H9 (cell line): ENCODE measurements at regions not wholly inside any gene's neighbourhood (a gene's known extent, or its start where the extent isn't known, plus 50 kb on each side); places are given as distances from the start of the nearest gene placed in this dataset.

Source experiments
- DNase-seq: peaks from one replicate; pipeline ENCODE4 v3.0.0-alpha.2; 2017
- H2AFZ ChIP-seq: one replicate; pipeline ENCODE4 v1.6.1; 2013; ENCODE audit warnings: mild to moderate bottlenecking, low read length, control low read depth, moderate library complexity
- H2AK5ac ChIP-seq: 2 replicates; pipeline ENCODE4 v1.6.1; 2013; ENCODE audit warnings: low read length, control low read depth, mixed read lengths; ENCODE audit not compliant: insufficient read length
- H2BK120ac ChIP-seq: one replicate; pipeline ENCODE4 v1.6.1; 2013; ENCODE audit warnings: low read depth, mild to moderate bottlenecking, low read length, control low read depth, inconsistent platforms; ENCODE audit not compliant: poor library complexity, severe bottlenecking
- H2BK12ac ChIP-seq: 2 replicates; pipeline ENCODE4 v1.6.1; 2013; ENCODE audit warnings: low read length, control low read depth, mixed read lengths, low read depth; ENCODE audit not compliant: insufficient read length
- H2BK15ac ChIP-seq: 2 replicates; pipeline ENCODE4 v1.6.1; 2013; ENCODE audit warnings: low read depth, low read length, control low read depth
- H2BK20ac ChIP-seq: one replicate; pipeline ENCODE4 v1.6.1; 2013; ENCODE audit warnings: low read depth, mild to moderate bottlenecking, low read length, control low read depth, inconsistent platforms; ENCODE audit not compliant: poor library complexity, severe bottlenecking
- H2BK5ac ChIP-seq: 2 replicates; pipeline ENCODE4 v1.6.1; 2013; ENCODE audit warnings: low read length, control low read depth, mixed read lengths; ENCODE audit not compliant: insufficient read length
- H3K14ac ChIP-seq: 2 replicates; pipeline ENCODE4 v1.6.1; 2013; ENCODE audit warnings: low read length, control low read depth; ENCODE audit not compliant: insufficient read depth
- H3K18ac ChIP-seq: 2 replicates; pipeline ENCODE4 v1.6.1; 2013; ENCODE audit warnings: low read depth, mild to moderate bottlenecking, mixed read lengths, low read length, control low read depth; ENCODE audit not compliant: insufficient read length
- H3K23ac ChIP-seq: 2 replicates; pipeline ENCODE4 v1.6.1; 2013; ENCODE audit warnings: low read length, control low read depth, mixed read lengths, low read depth; ENCODE audit not compliant: insufficient read length
- H3K23me2 ChIP-seq: 2 replicates; pipeline ENCODE4 v1.6.1; 2013; ENCODE audit warnings: low read depth, mild to moderate bottlenecking, mixed read lengths, low read length, control low read depth; ENCODE audit not compliant: insufficient read length, poor library complexity, severe bottlenecking
- H3K27ac ChIP-seq: 2 replicates; pipeline ENCODE4 v1.5.1; 2013; ENCODE audit warnings: low read length, control low read depth, mixed read lengths, low read depth; ENCODE audit not compliant: insufficient read length
- H3K27me3 ChIP-seq: 2 replicates; pipeline ENCODE4 v1.6.1; 2013; ENCODE audit warnings: low read length, control low read depth, inconsistent platforms; ENCODE audit not compliant: insufficient read depth
- H3K4ac ChIP-seq: 2 replicates; pipeline ENCODE4 v1.6.1; 2013; ENCODE audit warnings: low read depth, mild to moderate bottlenecking, control low read depth, inconsistent platforms, low read length, moderate library complexity
- H3K4me1 ChIP-seq: 2 replicates; pipeline ENCODE4 v1.6.1; 2013; ENCODE audit warnings: low read length, control low read depth, inconsistent platforms; ENCODE audit not compliant: insufficient read depth
- H3K4me2 ChIP-seq: 2 replicates; pipeline ENCODE4 v1.6.1; 2013; ENCODE audit warnings: low read length, control low read depth, mixed read lengths; ENCODE audit not compliant: insufficient read length, insufficient read depth
- H3K56ac ChIP-seq: 2 replicates; pipeline ENCODE4 v1.6.1; 2013; ENCODE audit warnings: low read depth, mild to moderate bottlenecking, mixed read lengths, low read length, control low read depth; ENCODE audit not compliant: insufficient read length
- H3K79me1 ChIP-seq: 2 replicates; pipeline ENCODE4 v1.6.1; 2013; ENCODE audit warnings: low read depth, mild to moderate bottlenecking, moderate library complexity, low read length, control low read depth, inconsistent platforms; ENCODE audit not compliant: insufficient read depth, poor library complexity, severe bottlenecking
- H3K79me2 ChIP-seq: 2 replicates; pipeline ENCODE4 v1.6.1; 2013; ENCODE audit warnings: low read length, control low read depth, inconsistent platforms; ENCODE audit not compliant: insufficient read depth
- H3K9ac ChIP-seq: 2 replicates; pipeline ENCODE4 v1.6.1; 2013; ENCODE audit warnings: low read length, control low read depth, mixed read lengths; ENCODE audit not compliant: insufficient read length; ENCODE audit errors: extremely low read depth
- H3K9me3 ChIP-seq: one replicate; pipeline ENCODE4 v1.6.1; 2013; ENCODE audit warnings: low read depth, low read length, inconsistent platforms; ENCODE audit not compliant: control insufficient read depth
- H3T11ph ChIP-seq: one replicate; pipeline ENCODE4 v1.6.1; 2013; ENCODE audit warnings: mild to moderate bottlenecking, low read length, control low read depth, inconsistent platforms
- H4K20me1 ChIP-seq: one replicate; pipeline ENCODE4 v1.6.1; 2013; ENCODE audit not compliant: control insufficient read depth, insufficient read length, insufficient read depth
- H4K5ac ChIP-seq: 2 replicates; pipeline ENCODE4 v1.6.1; 2013; ENCODE audit warnings: low read depth, mild to moderate bottlenecking, mixed read lengths, low read length, control low read depth; ENCODE audit not compliant: insufficient read length
- H4K8ac ChIP-seq: replicated peaks from 2 replicates; pipeline ENCODE4 v1.6.1; 2013; ENCODE audit warnings: low read length, control low read depth, mixed read lengths, low read depth; ENCODE audit not compliant: insufficient read length
- H4K91ac ChIP-seq: 2 replicates; pipeline ENCODE4 v1.6.1; 2013; ENCODE audit warnings: low read depth, mild to moderate bottlenecking, moderate library complexity, mixed read lengths, low read length, control low read depth; ENCODE audit not compliant: insufficient read length
- H3K27ac Mint-ChIP-seq, 3 experiments: 2 replicates in 2 of 3; 3 replicates in 1 of 3; pipeline ENCODE4 v1.8.0; 2020 to 2021; ENCODE audit warnings: mixed read lengths in 3 of 3, mild to moderate bottlenecking in 1 of 3, moderate library complexity in 1 of 3
- H3K27me3 Mint-ChIP-seq: 2 replicates; pipeline ENCODE4 v1.8.0; 2021; ENCODE audit warnings: low read depth, mild to moderate bottlenecking, moderate library complexity, mixed read lengths
- H3K36me3 Mint-ChIP-seq, 3 experiments: 2 replicates in 2 of 3; 3 replicates in 1 of 3; pipeline ENCODE4 v1.8.0; 2020 to 2021; ENCODE audit warnings: low read depth in 3 of 3, mixed read lengths in 3 of 3; ENCODE audit not compliant: insufficient read depth in 1 of 3
- H3K4me1 Mint-ChIP-seq, 2 experiments: 2 replicates each; pipeline ENCODE4 v1.8.0; 2020; ENCODE audit warnings: mixed read lengths in 2 of 2
- H3K4me3 Mint-ChIP-seq, 2 experiments: 2 replicates in 1 of 2; 3 replicates in 1 of 2; pipeline ENCODE4 v1.8.0; 2020 to 2021; ENCODE audit warnings: mild to moderate bottlenecking in 2 of 2, mixed read lengths in 2 of 2, moderate library complexity in 1 of 2
- H3K9me3 Mint-ChIP-seq, 2 experiments: 2 replicates in 1 of 2; 3 replicates in 1 of 2; pipeline ENCODE4 v1.8.0; 2020; ENCODE audit warnings: mild to moderate bottlenecking in 2 of 2, mixed read lengths in 2 of 2, moderate library complexity in 1 of 2
- CTCF ChIP-seq: fragments of 200-600 bp; sonication (generic); conservative IDR thresholded peaks from 3 replicates; pipeline ENCODE4 v1.8.0; 2021; ENCODE audit warnings: antibody characterized with exemption, mild to moderate bottlenecking
- WGBS: extraction: QIAGEN DNeasy Blood & Tissue Kit; methylation state at CpG from one replicate; pipeline ENCODE4 v1.1.7; 2013; ENCODE audit warnings: missing lambda C conversion rate, low lambda C conversion rate, mixed read lengths; ENCODE audit not compliant: insufficient read length; ENCODE audit errors: extremely low coverage; 5-methylcytosine and 5-hydroxymethylcytosine counted together

- Histone ChIP-seq H3K23ac (no peak overlapping the region), H4K20me1 (no peaks in the 10 kb centered on the region)
Measured at GRCh38 chrX:25807022-25807421, 331.1 kb upstream of the MAGEB18 start.

More at GRCh38 chrX:25807022-25807421, 331.1 kb upstream of the MAGEB18 start:
- Histone ChIP-seq H4K5ac (no peak overlapping the region), H2AK5ac (no peak overlapping the region), H4K91ac (no peak overlapping the region), H2BK120ac (no peak overlapping the region), H3K56ac (no peak overlapping the region), H2BK20ac (no peak overlapping the region), H3K23me2 (no peaks in the 10 kb centered on the region), H2AFZ (no peak overlapping the region), H3K9me3 (peaks cover 20% of the 10 kb centered on the region), H3T11ph (no peak overlapping the region), H2BK5ac (no peak overlapping the region), H3K27ac (no peak overlapping the region), H4K8ac (no peak overlapping the region), H3K79me2 (no peaks in the 10 kb centered on the region), H3K14ac (no peak overlapping the region), H2BK12ac (no peak overlapping the region), H3K4me1 (no peaks in the 10 kb centered on the region), H3K4me2 (no peak overlapping the region), H2BK15ac (no peak overlapping the region), H3K79me1 (no peaks in the 10 kb centered on the region), H3K4ac (no peak overlapping the region), H3K9ac (no peak overlapping the region), H3K18ac (no peak overlapping the region), H3K27me3 (no peaks in the 10 kb centered on the region)
- Mint-ChIP-seq H3K36me3 (peaks cover 2 to 9% (median 7%) of the 10 kb centered on the region in 3 experiments; a peak in 4 of 7 replicates), H3K27me3 (no peaks in the 10 kb centered on the region), H3K4me1 (peaks cover 4 to 5% of the 10 kb centered on the region in 2 experiments; a peak in 3 of 4 replicates), H3K9me3 (peaks cover 71% of the 10 kb centered on the region in 2 experiments), H3K27ac (no peak overlapping the region), H3K4me3 (no peak overlapping the region)
- no peak for DNase-seq
- no CpG with 5 or more reads among the region's 2 CpGs for WGBS
- no peak for TF ChIP-seq CTCF
